Fibroblast of gingiva (primary cell): ENCODE measurements at regions not wholly inside any gene's neighbourhood (a gene's known extent, or its start where the extent isn't known, plus 50 kb on each side); places are given as distances from the start of the nearest gene placed in this dataset.
"Not testable (repeated sequence)": the region's sequence is repeated elsewhere in the genome, so short reads cannot be mapped to it uniquely, and the experiment has no call there.

Experiments used
- DNase-seq: peaks from one replicate; pipeline ENCODE4 v3.0.0-alpha.2; 2011; ENCODE audit warnings: low read depth

DNA sequence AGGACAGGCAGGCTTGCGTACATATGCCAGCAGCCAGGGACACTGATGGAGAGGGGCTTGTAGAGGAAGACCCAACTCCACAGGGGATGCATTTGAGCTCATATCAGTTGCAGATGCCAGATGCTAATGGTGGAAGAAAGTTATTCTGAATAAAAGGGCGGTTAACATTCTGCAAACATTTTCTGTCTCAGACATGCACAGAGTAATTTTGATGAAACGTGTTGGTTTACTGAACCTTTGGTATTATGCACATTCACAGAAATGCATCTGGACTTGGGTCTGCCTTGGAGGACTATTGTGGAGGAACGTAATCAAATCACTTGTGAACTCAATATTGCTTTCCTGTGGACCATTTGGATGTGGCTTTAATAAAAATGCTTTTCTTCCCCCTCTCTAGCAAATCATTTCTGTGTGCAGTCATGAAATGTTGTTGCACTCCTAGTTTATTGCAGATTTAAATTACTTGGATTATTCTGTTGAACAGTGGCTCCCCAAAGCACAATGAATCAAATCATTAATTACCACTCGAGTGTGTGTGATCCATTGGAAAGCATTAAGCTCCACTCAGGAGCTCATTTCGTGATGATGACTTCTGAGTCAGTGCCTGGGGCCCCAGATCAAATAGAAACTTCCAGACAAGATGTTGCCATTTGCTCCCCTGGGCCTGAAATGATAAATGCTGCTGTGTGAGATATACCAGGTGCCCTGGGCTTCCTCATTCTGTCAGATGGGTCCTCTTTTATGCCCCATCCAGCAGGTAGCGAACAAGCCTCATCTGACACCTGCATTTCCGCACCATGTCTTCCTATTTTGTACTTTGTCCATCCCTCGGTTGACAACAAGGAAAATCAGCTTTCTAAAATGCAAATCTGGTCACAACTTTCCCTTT lies 697.0 kb upstream of the HS6ST1 start:
- no peak for DNase-seq

- DNase-seq = no peak
Observed at GRCh38 chr2:129016972-129017371, 698.3 kb upstream of the HS6ST1 start.

DNA sequence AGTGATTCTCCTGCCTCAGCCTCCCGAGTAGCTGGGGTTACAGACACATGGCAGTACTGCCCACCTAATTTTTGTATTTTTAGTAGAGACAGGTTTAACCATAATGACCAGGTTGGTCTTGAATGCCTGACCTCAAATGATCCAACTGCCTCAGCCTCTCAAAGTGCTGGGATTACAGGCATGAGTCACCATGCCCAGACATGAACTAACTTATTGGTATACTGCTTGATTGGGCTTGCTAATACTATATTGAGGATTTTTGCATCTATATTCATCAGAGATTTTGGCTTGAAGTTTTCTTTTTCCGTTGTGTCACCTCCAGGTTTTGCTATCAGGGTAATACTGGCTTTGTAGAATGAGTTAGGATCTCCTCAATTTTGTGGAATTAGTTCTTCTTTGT lies 706.1 kb upstream of the HS6ST1 start:
- no peak for DNase-seq

DNA sequence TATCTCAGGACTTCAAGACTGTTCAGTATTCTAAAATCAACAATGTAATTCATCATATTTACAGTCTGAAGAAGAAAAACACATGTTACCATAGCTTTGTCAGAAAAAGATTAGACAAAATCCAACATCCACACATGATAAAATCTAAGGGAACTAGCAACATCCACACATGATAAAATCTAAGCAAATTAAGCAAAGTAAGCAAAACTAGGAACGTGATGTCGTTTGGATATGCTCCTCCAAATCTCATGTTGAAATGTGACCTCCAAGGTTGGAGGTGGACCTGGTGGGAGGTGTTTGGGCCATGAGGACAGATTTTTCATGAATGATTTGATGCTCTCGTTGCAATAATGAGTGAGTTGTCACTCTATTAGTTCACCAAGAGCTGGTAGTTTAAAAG lies 717.3 kb upstream of the HS6ST1 start:
- no peak for DNase-seq

DNA sequence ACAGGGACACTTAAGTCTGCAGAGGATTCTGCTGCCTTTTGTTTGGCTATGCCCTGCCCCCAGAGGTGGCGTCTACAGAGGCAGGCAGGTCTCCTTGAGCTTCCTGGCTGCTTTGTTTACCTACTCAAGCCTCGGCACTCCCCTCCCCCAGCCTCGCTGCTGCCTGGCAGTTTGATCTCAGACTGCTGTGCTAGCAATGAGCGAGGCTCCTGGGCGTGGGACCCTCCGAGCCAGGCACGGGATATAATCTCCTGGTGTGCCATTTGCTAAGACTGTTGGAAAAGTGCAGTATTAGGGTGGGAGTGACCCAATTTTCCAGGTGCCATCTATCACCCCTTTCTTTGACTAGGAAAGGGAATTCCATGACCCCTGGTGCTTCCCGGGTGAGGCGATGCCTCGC lies 725.0 kb upstream of the HS6ST1 start:
- DNase-seq = not testable (repeated sequence)

GRCh38 chr2:129046475-129046874 lies 727.8 kb upstream of the HS6ST1 start:
- DNase-seq = not testable (repeated sequence)

DNA sequence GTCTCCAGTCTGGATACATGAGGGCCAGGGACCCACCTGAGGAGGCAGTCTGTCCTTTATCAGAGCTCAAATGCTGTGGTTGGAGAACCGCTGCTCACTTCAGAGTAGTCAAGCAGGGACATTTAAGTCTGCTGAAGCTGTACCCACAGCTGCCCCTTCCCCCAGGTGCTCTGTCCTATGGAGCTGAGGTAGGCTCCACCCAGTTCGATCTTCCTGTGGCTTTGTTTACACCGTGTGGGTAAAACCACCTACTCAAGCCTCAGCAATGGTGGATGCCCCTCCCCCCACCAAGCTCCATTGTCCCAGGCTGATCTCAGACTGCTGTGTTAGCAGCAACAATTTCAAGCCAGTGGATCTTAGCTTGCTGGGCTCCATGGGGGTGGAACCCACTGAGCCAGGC lies 731.4 kb upstream of the HS6ST1 start:
- DNase-seq = no peak

DNA sequence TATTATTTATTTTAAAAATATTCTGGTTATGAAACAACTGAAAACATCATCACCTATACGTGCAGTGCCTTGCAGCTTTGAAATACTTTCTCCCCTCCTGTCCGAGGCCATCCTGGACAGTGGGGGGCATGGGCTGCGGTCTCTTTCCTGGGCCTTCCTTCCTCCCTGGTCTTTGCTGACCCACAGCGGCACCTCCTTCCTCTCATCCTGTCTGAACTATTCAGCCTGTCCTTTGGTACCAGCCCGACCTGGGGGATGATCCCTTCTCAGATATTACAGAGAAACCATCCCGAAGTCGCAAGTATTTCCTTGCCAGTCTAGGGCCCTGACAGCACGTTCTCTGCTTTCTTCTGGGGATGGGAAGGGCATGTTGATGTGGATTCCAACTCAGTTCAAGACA lies 736.6 kb upstream of the HS6ST1 start:
- no peak for DNase-seq

- DNase-seq = no peak
Observed at GRCh38 chr2:129055824-129056223, 737.2 kb upstream of the HS6ST1 start.

DNA sequence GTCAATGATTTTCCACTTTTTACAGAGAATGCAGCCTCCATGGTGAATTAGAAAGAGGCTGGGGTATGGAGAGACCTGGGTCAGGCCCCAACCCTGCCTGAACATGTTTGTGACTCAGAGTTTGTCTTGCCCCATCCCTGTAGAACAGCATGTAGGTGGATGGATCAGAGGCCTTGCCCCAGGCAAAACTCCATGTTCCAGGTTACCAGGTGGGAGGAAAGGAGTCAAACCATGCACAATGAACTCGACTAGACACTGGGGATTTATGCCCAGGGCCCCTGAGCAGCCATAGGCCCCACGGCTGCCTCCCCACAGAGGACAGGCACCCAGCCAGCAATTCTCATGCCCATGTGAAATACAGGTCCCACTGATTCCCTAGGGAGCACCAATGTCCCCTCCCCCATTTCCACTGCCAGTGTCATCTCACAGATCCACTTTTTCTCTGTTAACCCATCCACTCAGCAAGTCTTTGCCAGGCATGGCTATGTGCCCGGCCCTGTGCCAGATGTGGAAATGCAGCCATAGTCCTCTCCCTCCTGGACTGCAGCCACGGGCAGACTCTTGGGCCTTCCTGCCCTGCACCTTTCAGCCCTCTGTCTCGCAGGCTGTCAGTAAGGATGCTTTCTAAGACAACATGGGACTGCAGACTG lies 737.8 kb upstream of the HS6ST1 start:
- no peak for DNase-seq

- DNase-seq = no peak
Observed at GRCh38 chr2:129056959-129057317, 738.3 kb upstream of the HS6ST1 start.

DNA sequence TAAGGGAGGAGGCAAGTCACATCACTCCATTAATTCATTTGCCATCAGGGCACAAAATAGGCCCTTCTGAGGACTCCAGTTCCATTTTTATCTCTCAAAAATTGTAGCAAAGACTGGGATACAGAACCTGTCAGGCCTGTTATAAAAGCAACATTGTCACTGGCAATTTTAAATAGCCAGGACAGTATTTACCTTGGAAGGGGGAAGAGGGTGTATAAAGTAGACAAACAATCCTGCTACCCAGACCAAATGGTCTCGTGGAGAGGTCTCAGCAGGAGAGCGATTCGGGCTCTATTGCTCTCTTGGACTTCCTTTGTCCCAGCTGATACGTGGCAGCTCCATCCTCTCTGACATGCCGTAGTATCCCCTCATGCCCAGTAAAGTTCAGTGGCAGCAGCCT lies 740.3 kb upstream of the HS6ST1 start:
- DNase-seq = no peak

DNA sequence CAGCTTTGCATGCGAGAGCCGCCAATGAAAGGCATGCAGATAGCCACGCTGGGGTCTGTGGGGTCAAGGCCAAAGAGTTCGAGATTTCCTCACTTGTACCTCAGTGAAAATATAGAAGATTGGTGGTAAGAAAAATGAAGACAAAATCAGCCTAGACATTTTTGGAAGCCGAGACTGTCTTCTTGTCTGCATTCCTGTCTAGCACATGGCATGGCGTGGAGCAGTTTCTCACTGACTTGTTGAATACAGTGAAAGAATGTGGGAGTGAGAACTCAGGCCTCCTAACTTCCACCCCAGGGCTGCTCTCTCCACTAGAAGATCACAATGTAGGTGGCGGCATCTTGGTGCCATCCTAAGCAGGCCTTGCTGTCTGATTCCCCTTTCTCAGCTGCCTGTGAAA lies 740.8 kb upstream of the HS6ST1 start:
- DNase-seq = no peak

DNA sequence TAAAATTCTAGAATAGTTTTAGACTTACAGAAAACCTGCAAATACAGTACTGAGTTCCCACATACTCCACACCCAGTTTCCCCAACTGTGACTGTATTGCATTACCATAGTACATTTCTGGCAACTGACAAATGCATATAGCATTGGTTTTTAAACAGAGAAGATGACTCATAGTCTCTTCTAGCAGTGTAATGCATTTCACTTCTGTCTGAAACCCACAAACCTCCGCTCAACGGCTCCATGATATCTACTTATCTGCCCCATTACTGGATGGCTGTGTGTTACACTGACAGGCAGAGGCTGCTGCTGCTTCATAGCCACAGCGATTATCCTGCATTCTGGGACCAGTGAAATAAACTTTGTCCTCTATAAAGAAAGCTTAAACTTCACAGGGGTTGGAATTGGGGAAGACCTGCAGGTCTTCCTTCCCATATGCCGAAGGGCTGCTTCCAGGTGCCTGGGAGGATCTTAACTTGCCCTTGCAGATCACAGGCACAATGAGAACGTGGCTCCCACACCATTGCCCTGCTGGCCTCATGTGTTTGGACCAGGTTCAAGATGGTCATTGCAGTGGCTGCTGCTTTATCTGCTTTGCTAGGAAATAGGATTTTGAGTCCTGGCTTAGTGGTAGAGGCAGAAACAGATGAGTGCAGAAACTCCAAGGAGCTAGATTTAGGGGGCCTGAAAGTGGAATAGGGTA lies 742.6 kb upstream of the HS6ST1 start:
- no peak for DNase-seq

GRCh38 chr2:129061769-129062121 lies 743.1 kb upstream of the HS6ST1 start:
- DNase-seq = no peak

- no peak for DNase-seq
Observed at GRCh38 chr2:129062146-129062912, 743.7 kb upstream of the HS6ST1 start.

DNA sequence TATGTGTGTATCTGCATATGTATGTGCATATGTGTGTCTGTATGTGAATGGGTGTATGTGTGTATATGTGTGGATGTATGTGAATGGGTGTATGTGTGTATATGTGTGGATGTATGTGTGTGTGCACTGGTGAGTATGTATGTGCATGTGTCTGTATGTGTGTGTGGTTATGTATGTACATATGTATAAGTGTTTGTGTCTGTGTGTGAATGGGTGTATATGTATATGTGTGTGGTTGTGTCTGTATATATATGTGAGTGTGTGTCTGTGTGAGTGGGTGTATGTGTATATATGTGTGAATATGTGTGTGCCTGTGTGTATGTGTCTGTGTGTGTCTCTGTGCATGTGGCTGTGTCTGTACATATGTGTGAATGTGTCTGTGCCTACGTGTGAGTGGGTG lies 748.4 kb upstream of the HS6ST1 start:
- no peak for DNase-seq

GRCh38 chr2:129067953-129068352 lies 749.3 kb upstream of the HS6ST1 start:
- DNase-seq = no peak

DNA sequence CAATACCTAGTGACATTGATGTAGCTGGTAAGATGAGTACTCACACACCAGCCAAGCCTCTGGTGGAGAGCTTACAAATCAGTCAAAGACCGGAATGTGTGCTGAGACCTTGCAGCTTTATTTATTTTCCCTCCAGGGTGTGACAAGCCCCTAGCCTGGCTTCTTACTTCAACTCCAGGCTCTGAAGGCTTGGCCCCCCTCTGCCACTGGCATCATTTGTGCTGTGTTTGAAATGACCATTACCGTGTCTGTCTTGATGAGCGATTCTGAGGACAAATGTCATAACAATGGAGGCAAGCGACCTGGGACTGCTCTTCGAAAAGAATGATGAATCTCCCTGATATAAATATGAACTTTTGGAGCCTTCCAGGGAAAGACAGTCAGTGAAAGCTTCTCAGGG lies 749.9 kb upstream of the HS6ST1 start:
- DNase-seq = no peak

DNA sequence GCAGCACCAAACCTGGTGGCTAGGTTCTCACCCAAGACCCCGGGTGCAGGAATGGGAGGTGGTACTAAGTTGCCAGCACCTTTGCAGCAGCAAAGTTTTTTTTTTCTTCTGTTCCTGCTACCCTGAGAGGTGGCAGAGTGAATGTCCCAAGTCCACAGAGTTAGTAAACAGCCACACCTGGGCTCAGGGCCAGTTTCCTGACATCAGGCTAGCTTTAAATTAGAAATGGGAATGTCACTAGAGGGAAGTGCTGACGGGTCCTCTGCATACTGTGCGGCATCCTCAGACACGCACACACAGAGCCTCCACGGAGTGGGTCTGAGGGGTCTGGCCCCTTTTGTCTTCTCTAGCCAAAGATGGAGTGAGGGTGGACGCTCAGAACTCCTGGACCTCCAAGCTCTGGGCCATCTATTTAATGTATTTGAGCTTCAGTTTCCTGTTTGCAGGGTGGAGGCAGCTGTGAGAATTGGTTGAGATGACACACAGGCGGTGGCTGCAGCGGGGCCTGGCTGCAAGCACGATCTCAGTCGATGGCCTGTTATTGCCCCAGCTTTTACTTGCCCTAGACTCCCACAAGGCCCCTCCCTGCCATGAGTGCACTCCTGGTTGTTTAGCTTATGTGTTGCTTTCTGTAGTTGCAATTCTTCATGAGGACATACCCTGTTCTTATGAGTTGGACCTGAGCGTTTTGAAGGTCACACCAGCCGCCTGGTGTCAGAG lies 751.4 kb upstream of the HS6ST1 start:
- DNase-seq = no peak

- no peak for DNase-seq
Observed at GRCh38 chr2:129070663-129071062, 752.0 kb upstream of the HS6ST1 start.

GRCh38 chr2:129071531-129071930 lies 752.9 kb upstream of the HS6ST1 start:
- no peak for DNase-seq
